ENCODE measurements at regions not wholly inside any gene's neighbourhood (a gene's known extent, or its start where the extent isn't known, plus 50 kb on each side); places are given as distances from the start of the nearest gene placed in this dataset.

- no peaks in the 10 kb centered on the region for H3K27me3 ChIP-seq
- no peaks in the 10 kb centered on the region for H3K9me3 ChIP-seq
- H3K36me3 ChIP-seq, result no peaks in the 10 kb centered on the region
- H3K4me3 ChIP-seq (replicated peaks in 1 of 3), result no peak overlapping the region
- TF ChIP-seq, protein P1, sequence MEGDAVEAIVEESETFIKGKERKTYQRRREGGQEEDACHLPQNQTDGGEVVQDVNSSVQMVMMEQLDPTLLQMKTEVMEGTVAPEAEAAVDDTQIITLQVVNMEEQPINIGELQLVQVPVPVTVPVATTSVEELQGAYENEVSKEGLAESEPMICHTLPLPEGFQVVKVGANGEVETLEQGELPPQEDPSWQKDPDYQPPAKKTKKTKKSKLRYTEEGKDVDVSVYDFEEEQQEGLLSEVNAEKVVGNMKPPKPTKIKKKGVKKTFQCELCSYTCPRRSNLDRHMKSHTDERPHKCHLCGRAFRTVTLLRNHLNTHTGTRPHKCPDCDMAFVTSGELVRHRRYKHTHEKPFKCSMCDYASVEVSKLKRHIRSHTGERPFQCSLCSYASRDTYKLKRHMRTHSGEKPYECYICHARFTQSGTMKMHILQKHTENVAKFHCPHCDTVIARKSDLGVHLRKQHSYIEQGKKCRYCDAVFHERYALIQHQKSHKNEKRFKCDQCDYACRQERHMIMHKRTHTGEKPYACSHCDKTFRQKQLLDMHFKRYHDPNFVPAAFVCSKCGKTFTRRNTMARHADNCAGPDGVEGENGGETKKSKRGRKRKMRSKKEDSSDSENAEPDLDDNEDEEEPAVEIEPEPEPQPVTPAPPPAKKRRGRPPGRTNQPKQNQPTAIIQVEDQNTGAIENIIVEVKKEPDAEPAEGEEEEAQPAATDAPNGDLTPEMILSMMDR (IDR thresholded peaks at IDR 0.05), result no peak
- TF ChIP-seq POLR2A (IDR thresholded peaks at IDR 0.05), result no peak
- no peak overlapping the region for H3K27ac ChIP-seq
- intact Hi-C loops (cut with DNase I), result no loop called here
- no peaks in the 10 kb centered on the region for H3K4me1 ChIP-seq
- no peak for DNase-seq
- 86 to 89% methylated on average over 3 of the region's 3 CpGs for WGBS, 2 donors
Observed at GRCh38 chr2:221262651-221263050, 309.5 kb downstream of the EPHA4 start.

DNA sequence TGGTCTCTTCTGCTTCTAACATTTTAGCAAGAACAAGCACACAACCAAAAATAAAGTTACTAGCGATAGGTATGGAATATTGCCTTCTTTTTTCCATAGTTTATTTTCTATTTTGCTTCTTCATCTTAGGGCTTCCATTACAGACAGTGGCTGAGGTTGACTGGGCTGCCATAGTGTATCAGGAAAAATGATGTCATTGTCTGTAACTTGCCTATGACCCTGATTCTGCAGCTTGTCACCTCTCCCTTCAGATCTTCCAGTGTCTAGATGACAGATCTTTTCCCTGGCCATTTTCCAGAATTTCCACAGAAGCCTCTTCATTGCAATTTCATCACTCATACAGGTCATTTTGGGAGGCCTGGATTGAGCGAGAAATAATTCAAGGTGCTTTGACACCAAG, 308.5 kb downstream of the EPHA4 start:
- Histone ChIP-seq H3K36me3 (no peaks in the 10 kb centered on the region), H3K4me1 (no peaks in the 10 kb centered on the region), H3K27ac (no peak overlapping the region), H3K9me3 (no peaks in the 10 kb centered on the region), H3K27me3 (no peaks in the 10 kb centered on the region), H3K4me3 (replicated peaks in 1 of 3) (no peak overlapping the region)
- no peak for DNase-seq
- intact Hi-C loops (cut with DNase I), result no loop called here
- WGBS, 2 donors, result 91 to 96% methylated on average over 2 of the region's 2 CpGs
- TF ChIP-seq, protein P1 (IDR thresholded peaks at IDR 0.05), result no peak
- TF ChIP-seq POLR2A (IDR thresholded peaks at IDR 0.05), result no peak

GRCh38 chr2:221264318-221264717, 307.8 kb downstream of the EPHA4 start:
- Histone ChIP-seq H3K27ac (no peak overlapping the region), H3K4me1 (no peaks in the 10 kb centered on the region), H3K36me3 (no peaks in the 10 kb centered on the region), H3K4me3 (replicated peaks in 1 of 3) (no peak overlapping the region), H3K27me3 (no peaks in the 10 kb centered on the region), H3K9me3 (no peaks in the 10 kb centered on the region)
- DNase-seq, result no peak
- intact Hi-C loops (cut with DNase I), result no loop called here
- TF ChIP-seq POLR2A (IDR thresholded peaks at IDR 0.05), result no peak
- TF ChIP-seq, protein P1 (IDR thresholded peaks at IDR 0.05), result no peak
- WGBS, 2 donors, result 71 to 84% methylated on average over 2 of the region's 2 CpGs

DNA sequence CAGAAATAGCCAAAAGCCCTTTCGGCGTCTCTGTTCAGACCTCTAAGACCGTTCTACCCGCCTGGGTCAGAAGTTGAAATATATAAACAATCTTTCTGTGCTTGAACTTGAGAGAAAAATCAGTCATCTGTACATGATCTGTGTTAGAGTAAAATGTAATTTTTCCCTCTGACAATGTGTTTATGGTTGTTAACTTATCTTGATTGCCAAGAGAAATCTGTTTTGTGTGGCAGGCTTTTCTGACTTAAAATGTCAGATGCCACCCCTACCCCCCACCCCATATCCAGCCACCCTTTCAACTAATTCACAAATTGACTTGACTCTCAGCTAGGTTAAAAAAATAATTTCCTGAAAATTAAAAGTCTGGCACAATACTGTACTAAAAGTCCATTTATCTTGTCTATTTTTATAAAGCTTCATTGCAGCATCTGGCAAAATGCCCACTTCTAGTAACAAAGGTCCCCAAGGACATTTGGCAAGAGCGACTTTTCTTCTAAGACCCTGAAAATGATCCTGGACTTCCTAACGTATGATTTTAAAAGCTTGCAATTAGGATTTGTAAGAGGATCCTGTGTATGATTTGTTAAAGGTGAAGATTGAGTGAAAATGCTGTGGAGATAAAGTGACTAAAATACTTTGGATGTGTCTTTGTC, 304.2 kb downstream of the EPHA4 start:
- no peaks in the 10 kb centered on the region for H3K27me3 ChIP-seq
- no peaks in the 10 kb centered on the region for H3K36me3 ChIP-seq
- 31 to 36% methylated on average over 6 of the region's 6 CpGs for WGBS, 2 donors
- no peak overlapping the region for H3K4me3 ChIP-seq (replicated peaks in 1 of 3)
- no peak overlapping the region for H3K27ac ChIP-seq
- H3K9me3 ChIP-seq, result no peaks in the 10 kb centered on the region
- TF ChIP-seq POLR2A (IDR thresholded peaks at IDR 0.05), result no peak
- TF ChIP-seq, protein P1 (IDR thresholded peaks at IDR 0.05), result no peak
- H3K4me1 ChIP-seq, result no peaks in the 10 kb centered on the region
- DNase-seq, result no peak
- intact Hi-C loops (cut with DNase I), result no loop called here

DNA sequence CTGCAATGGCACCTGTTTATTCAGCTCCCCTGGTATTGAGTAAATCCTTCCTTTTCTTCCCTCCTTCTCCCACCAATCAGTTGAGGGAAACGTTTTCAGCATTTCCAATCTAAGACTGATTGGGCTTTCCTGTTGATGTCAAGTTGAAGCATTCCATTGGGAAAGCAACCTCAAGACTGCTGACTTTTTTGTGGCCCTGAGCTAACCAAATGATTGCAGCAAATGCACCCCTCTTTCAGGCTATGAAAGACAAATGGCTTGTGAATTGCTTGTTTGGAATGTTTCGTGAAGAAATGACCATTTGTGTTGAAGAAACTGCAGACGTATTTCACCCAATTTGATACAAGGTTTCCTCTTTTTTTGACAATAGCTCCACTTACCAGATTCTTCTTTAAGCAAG, 303.5 kb downstream of the EPHA4 start:
- H3K4me3 ChIP-seq (replicated peaks in 1 of 3), result no peak overlapping the region
- TF ChIP-seq POLR2A (IDR thresholded peaks at IDR 0.05), result no peak
- TF ChIP-seq, protein P1 (IDR thresholded peaks at IDR 0.05), result no peak
- intact Hi-C loops (cut with DNase I), result no loop called here
- no peaks in the 10 kb centered on the region for H3K9me3 ChIP-seq
- no peak for DNase-seq
- no peaks in the 10 kb centered on the region for H3K4me1 ChIP-seq
- H3K27me3 ChIP-seq, result no peaks in the 10 kb centered on the region
- H3K36me3 ChIP-seq, result no peaks in the 10 kb centered on the region
- WGBS, 2 donors, result 79 to 80% methylated on average over 3 of the region's 3 CpGs
- no peak overlapping the region for H3K27ac ChIP-seq

Measured in thyroid gland (tissue), 4 donors.